OCI-M2 (cell line): ENCODE measurements at regions not wholly inside any gene's neighbourhood (a gene's known extent, or its start where the extent isn't known, plus 50 kb on each side); places are given as distances from the start of the nearest gene placed in this dataset.

Experiments
- DNase-seq: peaks from one replicate; lab custom pipeline; 2025; ENCODE audit not compliant: unreplicated experiment; lab: John Stamatoyannopoulos, UW

DNA sequence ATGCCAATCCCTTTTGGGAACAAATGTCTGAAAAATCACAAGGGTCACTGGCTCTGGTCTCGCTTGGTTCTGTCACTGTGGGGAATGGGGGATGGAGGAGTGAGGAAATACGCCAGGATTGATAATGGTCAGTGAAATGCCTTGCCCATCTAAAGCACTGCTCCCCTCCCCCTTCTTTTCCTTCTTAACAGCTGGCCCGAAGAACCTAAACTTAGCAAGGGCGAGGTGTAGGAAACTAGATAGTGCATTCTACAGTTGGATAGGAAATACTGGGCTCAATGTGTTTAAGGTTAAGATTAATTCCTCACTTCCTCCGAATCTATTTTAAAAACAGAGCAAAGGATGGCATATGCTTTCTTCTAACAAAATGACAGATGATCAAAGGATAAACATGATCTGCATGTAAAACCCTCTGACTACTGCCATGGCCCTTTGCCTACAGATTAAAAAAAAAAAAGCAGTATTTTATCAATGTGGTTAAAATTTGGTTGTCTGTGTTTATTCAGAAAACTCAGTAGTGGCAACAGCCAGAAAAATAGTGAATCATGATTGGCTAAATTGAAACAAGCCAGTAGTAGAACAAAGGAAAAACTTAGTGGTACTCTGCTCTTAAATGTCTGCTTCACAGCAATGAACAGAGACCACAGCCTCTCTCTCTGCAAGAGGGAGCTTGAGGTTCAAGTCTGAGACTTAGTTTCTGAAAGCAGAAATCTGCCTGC lies 86.1 kb upstream of the VAV3 start:
- no peak for DNase-seq

DNA sequence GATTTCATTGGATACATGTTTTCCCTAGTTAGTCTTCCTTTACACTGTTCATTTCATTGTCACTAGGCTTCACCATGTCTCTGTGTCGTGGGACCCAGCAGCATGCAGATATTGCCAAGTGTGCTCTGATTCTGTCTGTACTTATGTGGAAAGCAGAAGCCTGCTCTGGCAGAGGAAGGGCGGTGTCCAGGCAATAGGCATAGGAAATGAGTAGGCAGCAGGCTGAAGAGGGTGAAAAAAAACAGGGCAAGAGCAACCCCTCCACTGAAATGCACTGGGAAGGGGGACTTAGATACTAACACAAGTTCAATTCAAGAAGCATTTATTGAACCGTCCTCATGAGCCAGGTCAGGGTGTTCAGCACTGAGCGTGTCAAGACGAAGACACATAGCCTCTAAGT lies 85.2 kb upstream of the VAV3 start:
- no peak for DNase-seq

DNA sequence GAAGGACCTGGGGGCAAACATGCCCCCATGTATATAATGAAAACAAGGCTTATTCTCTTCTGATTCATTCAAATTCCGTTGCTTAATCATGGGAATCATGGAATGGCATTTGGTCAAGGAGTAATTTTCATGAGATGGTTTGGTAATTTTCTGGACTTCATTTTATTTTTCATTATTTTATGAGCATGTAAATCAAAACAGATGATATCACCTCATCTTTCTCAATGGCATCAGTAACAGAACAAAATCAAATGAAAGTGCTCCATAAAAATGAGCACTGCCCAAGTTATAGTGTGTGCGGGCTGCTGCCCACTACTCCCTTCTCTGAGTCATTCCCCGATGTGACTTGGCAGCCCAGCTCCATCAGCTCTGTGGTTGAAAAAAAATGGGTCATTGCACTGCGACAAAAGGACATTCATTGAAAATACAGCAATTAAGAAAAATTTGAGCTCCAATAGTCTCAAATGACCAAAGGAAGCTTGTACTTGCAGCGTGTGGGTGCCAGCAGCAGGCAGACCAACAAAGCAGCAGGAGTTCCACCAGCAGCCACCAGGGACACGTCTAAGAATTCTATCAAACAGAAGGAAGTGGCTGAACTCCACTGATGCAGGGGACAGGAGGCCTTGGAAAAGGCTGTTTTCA lies 84.3 kb upstream of the VAV3 start:
- DNase-seq: no peak

DNA sequence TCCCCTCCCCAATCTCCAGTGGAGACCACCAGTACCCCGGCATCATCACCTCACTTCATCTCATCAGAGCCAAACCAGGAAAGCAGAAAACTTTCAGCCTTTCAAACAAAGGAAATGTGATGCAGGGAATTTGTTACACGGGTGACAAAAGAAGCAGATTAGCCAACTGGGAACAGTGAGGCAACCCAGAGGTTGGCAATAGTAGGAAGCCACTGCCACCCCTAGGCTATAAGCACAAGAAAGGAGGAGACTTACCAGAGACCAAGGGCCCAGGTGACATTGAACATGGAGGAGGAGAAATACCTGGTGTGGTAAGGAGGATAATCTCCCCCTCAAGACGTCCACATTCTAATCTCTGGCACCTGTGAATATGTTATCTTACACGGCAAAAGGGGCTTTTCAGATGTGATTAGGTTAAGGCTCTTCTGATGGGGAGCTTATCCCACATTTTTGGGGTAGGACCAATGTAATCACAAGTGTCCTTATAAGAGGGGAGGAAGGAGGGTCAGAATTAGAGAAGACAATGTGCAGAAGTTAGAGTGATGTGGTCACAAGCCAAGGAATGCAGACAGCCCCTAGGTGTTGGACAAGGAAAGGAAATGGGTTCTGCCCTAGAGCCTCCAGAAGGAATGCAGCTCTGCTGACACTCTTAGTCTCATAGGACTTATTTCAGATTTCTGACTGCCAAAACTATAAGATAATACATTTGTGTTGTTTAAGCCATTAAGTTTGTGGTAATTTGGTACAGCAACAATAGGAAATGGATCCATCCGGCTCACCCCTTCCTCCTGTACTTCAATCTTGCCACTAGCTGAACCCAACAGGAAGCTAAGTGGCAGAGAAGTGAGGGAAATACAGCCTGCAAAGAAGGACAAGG lies 83.6 kb upstream of the VAV3 start:
- DNase-seq: no peak

GRCh38 chr1:108047085-108047484 lies 82.1 kb upstream of the VAV3 start:
- DNase-seq: no peak

GRCh38 chr1:108046026-108046425 lies 81.0 kb upstream of the VAV3 start:
- DNase-seq: no peak

DNA sequence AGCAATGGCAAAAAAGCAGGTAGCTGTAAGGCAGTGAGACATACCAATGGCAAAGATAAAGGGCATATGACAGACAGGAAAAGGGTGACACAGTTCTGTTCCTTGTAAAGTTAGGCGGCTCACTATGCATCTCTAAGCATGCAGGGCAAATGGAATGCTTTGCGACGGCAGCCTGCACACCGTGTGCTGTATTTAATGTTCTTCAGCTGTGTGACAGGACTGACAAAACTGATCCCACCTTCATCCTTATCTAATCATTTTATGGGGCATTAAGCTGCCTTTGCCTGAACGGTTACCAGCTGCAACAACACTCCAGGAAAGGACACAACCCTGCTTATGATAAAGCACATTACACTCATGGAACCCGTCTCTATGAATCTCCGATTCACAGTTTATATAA lies 80.5 kb upstream of the VAV3 start:
- DNase-seq: no peak

GRCh38 chr1:108044318-108044717 lies 79.3 kb upstream of the VAV3 start:
- no peak for DNase-seq

DNA sequence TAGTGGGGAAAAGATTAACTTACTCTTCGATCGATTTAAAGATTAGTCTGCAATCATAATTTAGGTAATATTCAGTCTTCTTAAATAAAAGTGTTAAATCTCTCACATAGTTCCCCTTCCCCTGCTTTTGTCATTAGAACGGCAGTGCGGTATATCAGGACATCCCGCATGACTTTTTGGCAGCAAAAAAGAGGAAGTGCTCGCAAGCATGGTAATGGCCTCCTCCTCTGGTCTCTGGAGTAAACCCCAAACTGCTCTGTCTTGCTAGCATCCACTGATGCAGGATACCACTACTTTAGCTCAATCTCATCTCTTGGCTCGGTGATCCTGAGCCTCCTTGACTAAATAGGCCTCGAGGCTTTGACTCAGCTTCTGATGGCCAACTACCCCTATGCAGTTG lies 78.7 kb upstream of the VAV3 start:
- DNase-seq: no peak

DNA sequence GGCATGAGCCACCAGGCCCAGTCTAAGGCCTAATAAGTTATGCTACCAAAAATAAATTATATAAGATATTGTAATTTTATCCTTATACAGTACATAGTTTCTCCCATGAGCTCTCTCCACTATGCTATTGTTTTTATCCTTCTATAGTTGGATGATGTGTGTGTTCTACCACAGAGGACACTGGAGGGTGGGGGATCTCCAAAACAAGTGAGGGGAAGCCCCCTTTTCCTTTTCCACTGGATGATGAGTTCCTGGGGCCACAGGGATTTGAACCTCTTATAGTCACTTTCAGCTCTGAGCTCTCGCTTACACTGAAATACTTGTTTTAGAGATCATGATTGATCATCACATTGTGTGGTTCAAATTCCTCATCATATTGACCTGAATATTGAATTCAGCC lies 77.6 kb upstream of the VAV3 start:
- DNase-seq: no peak

DNA sequence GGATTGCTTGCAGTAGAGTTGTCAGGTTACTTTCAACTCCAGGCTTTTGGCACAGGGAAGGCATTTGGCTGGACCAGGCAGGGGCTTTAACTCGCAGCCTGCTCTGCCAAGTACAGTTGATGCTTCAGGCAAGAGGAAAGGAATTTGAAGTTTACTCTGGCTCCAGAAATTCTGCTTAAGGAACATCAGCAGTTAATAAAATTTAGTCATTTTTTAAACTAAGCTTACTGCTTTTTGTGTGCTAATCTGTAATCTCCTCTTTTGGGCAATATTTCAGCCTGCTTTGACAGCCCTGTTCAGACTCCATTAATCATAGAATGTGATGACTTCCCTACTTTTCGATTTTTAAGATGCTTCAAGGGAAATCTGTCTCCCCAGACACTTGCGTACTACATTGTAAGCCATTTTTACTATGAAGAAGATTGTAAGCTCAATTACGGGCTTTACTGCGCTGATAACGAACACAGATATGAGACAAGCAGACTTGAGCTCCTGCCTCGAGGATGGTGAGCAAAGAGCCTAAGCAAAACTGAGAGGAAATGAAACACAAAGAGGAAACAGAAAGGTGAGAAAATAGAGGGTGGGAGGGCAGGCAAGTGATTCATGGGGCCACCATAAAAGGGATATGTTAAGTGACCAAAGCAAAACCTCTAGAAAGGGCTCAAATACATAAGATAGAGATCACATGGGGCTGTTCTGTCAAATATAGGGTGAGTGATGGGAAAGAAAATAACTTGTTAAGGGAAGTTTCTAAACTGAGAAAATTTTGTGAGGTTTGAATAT lies 76.6 kb upstream of the VAV3 start:
- DNase-seq: no peak

GRCh38 chr1:108038653-108039236 lies 73.8 kb upstream of the VAV3 start:
- no peak for DNase-seq

GRCh38 chr1:108036796-108037562 lies 72.0 kb upstream of the VAV3 start:
- no peak for DNase-seq

DNA sequence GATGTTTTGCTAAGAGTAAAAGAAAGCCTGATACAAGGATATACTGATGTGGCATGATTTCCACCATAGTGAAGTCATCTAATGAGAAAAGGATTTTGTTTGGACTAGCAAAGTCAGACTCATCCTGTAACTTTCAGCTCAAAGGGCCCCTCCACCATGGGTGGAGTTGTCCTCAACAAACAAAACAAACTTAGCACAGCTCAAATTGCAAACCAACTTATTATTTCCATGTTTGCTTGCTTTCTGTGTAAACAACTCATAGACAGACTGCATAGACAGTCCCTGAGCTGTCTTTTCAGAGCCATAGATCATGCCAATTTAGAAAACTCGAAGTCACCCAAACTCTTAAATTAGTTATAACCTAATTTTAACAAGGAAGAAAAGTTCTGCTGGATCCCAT lies 69.4 kb upstream of the VAV3 start:
- no peak for DNase-seq

GRCh38 chr1:108033550-108033951 lies 68.6 kb upstream of the VAV3 start:
- no peak for DNase-seq

DNA sequence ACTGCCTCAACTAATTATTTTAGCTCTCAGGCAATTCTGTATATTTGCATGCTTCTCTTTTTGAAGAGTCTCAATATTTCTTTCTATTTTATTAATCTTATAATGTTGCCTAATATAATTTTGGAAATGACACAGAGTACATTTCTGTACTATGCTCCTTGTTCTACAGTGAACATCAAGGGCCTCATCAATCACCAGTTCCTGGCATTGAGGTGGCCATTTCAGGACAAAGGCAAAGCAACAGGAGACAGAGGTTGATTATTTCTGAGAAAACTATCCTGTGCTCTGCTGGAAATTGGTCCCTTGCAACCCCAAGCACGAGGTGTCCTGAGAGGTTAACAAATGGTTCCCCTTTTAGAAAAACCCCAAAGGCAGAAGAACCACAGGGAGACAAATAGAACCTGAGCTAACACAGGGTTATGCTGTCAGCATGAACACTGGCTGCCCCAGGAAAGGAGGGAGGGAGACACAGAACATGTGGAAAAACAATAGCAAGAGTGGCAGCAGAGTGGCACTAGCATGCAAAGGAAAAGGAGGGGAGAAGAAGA lies 63.9 kb upstream of the VAV3 start:
- DNase-seq: no peak

DNA sequence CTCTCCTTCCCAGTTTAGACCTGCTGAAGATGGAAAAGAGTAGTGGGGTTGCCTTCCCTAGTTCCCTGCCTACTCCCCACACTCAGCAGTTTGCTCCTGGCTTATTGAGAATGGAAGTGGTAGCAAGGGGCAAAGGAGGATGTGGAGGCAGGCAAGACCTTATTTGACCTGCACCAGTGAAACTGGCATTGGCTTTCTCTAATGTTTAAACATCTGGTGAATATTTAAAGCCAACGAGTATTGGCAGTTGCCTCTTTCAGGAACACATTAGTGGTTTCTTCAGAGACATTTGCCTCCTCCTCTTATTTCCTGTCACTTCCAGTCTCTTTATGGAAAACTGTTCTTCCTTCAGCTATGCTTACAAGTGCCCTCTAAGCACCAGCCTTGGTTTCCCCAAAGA lies 62.4 kb upstream of the VAV3 start:
- DNase-seq: no peak

- no peak for DNase-seq
These were observed 52.7 kb upstream of the VAV3 start for GRCh38 chr1:108017698-108018097.

GRCh38 chr1:108016451-108016920 lies 51.5 kb upstream of the VAV3 start:
- peak; percentile 85 for DNase-seq
